ENCODE measurements at regions not wholly inside any gene's neighbourhood (a gene's known extent, or its start where the extent isn't known, plus 50 kb on each side); places are given as distances from the start of the nearest gene placed in this dataset.

- Mint-ChIP-seq H3K27ac (ENCODE audit: unreplicated experiment) (no peak overlapping the region), H3K9me3 (ENCODE audit: unreplicated experiment) (no peaks in the 10 kb centered on the region), H3K4me3 (ENCODE audit: unreplicated experiment) (no peak overlapping the region), H3K27me3 (ENCODE audit: low read depth, unreplicated experiment) (peaks cover 40% of the 10 kb centered on the region), H3K36me3 (ENCODE audit: low read depth, unreplicated experiment) (no peaks in the 10 kb centered on the region), H3K4me1 (ENCODE audit: low read depth, unreplicated experiment) (peaks cover 5% of the 10 kb centered on the region)
- H3K36me3 ChIP-seq (ENCODE audit: insufficient read depth, low read length) = no peaks in the 10 kb centered on the region
- TF ChIP-seq, protein P1, sequence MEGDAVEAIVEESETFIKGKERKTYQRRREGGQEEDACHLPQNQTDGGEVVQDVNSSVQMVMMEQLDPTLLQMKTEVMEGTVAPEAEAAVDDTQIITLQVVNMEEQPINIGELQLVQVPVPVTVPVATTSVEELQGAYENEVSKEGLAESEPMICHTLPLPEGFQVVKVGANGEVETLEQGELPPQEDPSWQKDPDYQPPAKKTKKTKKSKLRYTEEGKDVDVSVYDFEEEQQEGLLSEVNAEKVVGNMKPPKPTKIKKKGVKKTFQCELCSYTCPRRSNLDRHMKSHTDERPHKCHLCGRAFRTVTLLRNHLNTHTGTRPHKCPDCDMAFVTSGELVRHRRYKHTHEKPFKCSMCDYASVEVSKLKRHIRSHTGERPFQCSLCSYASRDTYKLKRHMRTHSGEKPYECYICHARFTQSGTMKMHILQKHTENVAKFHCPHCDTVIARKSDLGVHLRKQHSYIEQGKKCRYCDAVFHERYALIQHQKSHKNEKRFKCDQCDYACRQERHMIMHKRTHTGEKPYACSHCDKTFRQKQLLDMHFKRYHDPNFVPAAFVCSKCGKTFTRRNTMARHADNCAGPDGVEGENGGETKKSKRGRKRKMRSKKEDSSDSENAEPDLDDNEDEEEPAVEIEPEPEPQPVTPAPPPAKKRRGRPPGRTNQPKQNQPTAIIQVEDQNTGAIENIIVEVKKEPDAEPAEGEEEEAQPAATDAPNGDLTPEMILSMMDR (IDR thresholded peaks at IDR 0.05; ENCODE audit: insufficient read depth, low read depth, low read length) = no peak
- no peak for TF ChIP-seq EZH2 (IDR thresholded peaks at IDR 0.05; ENCODE audit: insufficient read depth, low read length)
- no peak overlapping the region for H3K9ac ChIP-seq (ENCODE audit: low read length)
- no peak overlapping the region for H3K4me2 ChIP-seq (ENCODE audit: low read length)
- H3K79me2 ChIP-seq (ENCODE audit: insufficient read depth, low read length) = no peaks in the 10 kb centered on the region
- no peaks in the 10 kb centered on the region for H4K20me1 ChIP-seq (ENCODE audit: insufficient read depth, low read length)
- no peak overlapping the region for H3K4me3 ChIP-seq (ENCODE audit: insufficient read depth, low read depth, low read length)
- no peak for DNase-seq (ENCODE audit: low read depth)
- H3K4me1 ChIP-seq (ENCODE audit: insufficient read depth, low read length) = no peaks in the 10 kb centered on the region
- no peaks in the 10 kb centered on the region for H3K9me3 ChIP-seq (ENCODE audit: insufficient read depth, low read depth, low read length)
- peaks cover 22% of the 10 kb centered on the region for H3K27me3 ChIP-seq (ENCODE audit: insufficient read depth, low read length)
- H3K27ac ChIP-seq (ENCODE audit: low read depth, low read length) = no peak overlapping the region
- no peak overlapping the region for H2AFZ ChIP-seq (ENCODE audit: low read depth, low read length)
- FAIRE-seq = no peak
These were observed 320.1 kb upstream of the DIO3 start for GRCh38 chr14:101241147-101241546.

- H2AFZ ChIP-seq (ENCODE audit: low read depth, low read length) = no peak overlapping the region
- H3K9ac ChIP-seq (ENCODE audit: low read length) = no peak overlapping the region
- peaks cover 35% of the 10 kb centered on the region for H3K27me3 Mint-ChIP-seq (ENCODE audit: low read depth, unreplicated experiment)
- H3K27me3 ChIP-seq (ENCODE audit: insufficient read depth, low read length) = peaks cover 22% of the 10 kb centered on the region
- FAIRE-seq (no peak), DNase-seq (ENCODE audit: low read depth) (no peak)
- peaks cover 5% of the 10 kb centered on the region for H3K4me1 Mint-ChIP-seq (ENCODE audit: low read depth, unreplicated experiment)
- H3K27ac Mint-ChIP-seq (ENCODE audit: unreplicated experiment) = no peak overlapping the region
- no peak overlapping the region for H3K4me3 ChIP-seq (ENCODE audit: insufficient read depth, low read depth, low read length)
- H3K36me3 ChIP-seq (ENCODE audit: insufficient read depth, low read length) = no peaks in the 10 kb centered on the region
- TF ChIP-seq, protein P1 (IDR thresholded peaks at IDR 0.05; ENCODE audit: insufficient read depth, low read depth, low read length) = no peak
- TF ChIP-seq EZH2 (IDR thresholded peaks at IDR 0.05; ENCODE audit: insufficient read depth, low read length) = no peak
- no peaks in the 10 kb centered on the region for H3K9me3 ChIP-seq (ENCODE audit: insufficient read depth, low read depth, low read length)
- no peaks in the 10 kb centered on the region for H4K20me1 ChIP-seq (ENCODE audit: insufficient read depth, low read length)
- no peaks in the 10 kb centered on the region for H3K9me3 Mint-ChIP-seq (ENCODE audit: unreplicated experiment)
- no peaks in the 10 kb centered on the region for H3K4me1 ChIP-seq (ENCODE audit: insufficient read depth, low read length)
- H3K27ac ChIP-seq (ENCODE audit: low read depth, low read length) = no peak overlapping the region
- H3K4me2 ChIP-seq (ENCODE audit: low read length) = no peak overlapping the region
- no peak overlapping the region for H3K4me3 Mint-ChIP-seq (ENCODE audit: unreplicated experiment)
- no peaks in the 10 kb centered on the region for H3K36me3 Mint-ChIP-seq (ENCODE audit: low read depth, unreplicated experiment)
- H3K79me2 ChIP-seq (ENCODE audit: insufficient read depth, low read length) = no peaks in the 10 kb centered on the region
These were observed 319.5 kb upstream of the DIO3 start for GRCh38 chr14:101241807-101242278.

DNA sequence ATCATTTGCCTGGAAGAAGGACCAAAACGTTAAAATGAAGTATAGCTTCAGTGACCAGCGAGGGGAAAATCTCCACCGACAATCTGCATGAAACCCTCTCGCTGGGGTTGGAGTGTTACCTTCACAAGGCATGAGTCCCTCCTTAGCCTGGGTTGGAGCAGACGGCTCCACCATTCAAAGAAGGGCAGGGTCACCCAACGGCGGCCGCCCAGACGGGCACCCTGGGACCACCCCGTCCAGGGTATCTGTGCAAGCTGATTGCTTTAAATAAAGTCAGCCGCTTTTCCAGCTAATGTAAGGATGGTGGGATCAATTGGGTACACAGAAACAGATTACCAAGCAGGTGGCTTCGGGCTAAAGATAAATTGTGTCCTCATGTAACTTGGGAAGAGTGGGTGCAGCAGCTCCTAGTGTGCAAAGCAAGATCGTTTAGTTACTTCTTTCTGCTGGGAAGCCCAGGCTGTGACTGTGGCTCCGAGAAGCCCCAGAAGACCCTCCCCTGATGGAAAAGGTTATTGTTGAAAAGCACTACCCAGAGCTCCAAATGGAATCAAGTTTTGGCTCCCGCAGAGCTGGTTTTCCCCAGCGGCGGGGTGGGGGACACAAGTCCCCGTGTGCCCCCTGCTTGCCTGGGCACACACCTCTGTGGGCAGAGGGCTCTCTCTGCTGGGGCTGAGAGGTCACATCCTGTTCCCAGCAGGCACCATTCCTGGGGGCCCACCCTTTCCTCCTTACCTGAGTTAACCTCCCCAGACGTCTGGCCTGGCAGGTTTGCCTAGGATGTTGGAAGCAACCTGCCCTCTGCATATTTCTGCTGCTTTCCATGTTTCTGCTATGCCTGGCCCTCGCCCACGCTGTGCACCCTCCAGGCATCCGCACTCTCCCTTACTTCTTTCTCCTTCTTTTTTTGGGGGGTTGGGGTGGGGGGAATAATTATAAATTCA lies 318.6 kb upstream of the DIO3 start:
- H3K9me3 Mint-ChIP-seq (ENCODE audit: unreplicated experiment) = peaks cover under 1% of the 10 kb centered on the region
- H3K79me2 ChIP-seq (ENCODE audit: insufficient read depth, low read length) = no peaks in the 10 kb centered on the region
- no peaks in the 10 kb centered on the region for H3K9me3 ChIP-seq (ENCODE audit: insufficient read depth, low read depth, low read length)
- peaks cover 5% of the 10 kb centered on the region for H3K4me1 Mint-ChIP-seq (ENCODE audit: low read depth, unreplicated experiment)
- no peak overlapping the region for H3K4me2 ChIP-seq (ENCODE audit: low read length)
- no peaks in the 10 kb centered on the region for H4K20me1 ChIP-seq (ENCODE audit: insufficient read depth, low read length)
- H3K4me3 Mint-ChIP-seq (ENCODE audit: unreplicated experiment) = no peak overlapping the region
- DNase-seq (ENCODE audit: low read depth) (no peak), FAIRE-seq (no peak)
- no peaks in the 10 kb centered on the region for H3K4me1 ChIP-seq (ENCODE audit: insufficient read depth, low read length)
- H3K36me3 Mint-ChIP-seq (ENCODE audit: low read depth, unreplicated experiment) = no peaks in the 10 kb centered on the region
- H3K27me3 ChIP-seq (ENCODE audit: insufficient read depth, low read length) = peaks cover 22% of the 10 kb centered on the region
- H2AFZ ChIP-seq (ENCODE audit: low read depth, low read length) = no peak overlapping the region
- H3K27ac Mint-ChIP-seq (ENCODE audit: unreplicated experiment) = no peak overlapping the region
- H3K27me3 Mint-ChIP-seq (ENCODE audit: low read depth, unreplicated experiment) = peaks cover 36% of the 10 kb centered on the region
- no peak overlapping the region for H3K27ac ChIP-seq (ENCODE audit: low read depth, low read length)
- no peak overlapping the region for H3K4me3 ChIP-seq (ENCODE audit: insufficient read depth, low read depth, low read length)
- TF ChIP-seq, protein P1 (IDR thresholded peaks at IDR 0.05; ENCODE audit: insufficient read depth, low read depth, low read length) = no peak
- no peak for TF ChIP-seq EZH2 (IDR thresholded peaks at IDR 0.05; ENCODE audit: insufficient read depth, low read length)
- no peaks in the 10 kb centered on the region for H3K36me3 ChIP-seq (ENCODE audit: insufficient read depth, low read length)
- H3K9ac ChIP-seq (ENCODE audit: low read length) = no peak overlapping the region

Measured in astrocyte (in vitro differentiated cells and primary cell).